ENCODE measurements at regions not wholly inside any gene's neighbourhood (a gene's known extent, or its start where the extent isn't known, plus 50 kb on each side); places are given as distances from the start of the nearest gene placed in this dataset.

DNA sequence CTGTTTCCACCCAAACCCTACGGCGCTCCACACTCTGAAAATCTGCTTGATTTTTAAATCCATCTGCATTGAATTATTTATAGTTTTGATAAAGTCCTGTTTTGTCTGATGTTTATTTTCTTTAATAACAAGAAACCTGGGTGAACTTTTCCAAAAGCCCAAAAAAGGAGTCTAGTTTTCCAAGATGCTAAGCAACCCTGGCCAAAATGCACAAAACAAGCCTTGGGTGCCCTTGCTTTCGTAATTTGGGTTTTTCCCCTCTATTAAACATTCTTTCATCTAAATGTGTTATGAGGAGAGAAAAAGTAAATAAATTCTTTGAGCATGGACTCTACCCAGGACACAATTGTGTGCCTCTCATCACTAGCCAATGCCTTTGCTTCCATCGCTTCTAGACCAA is 468.9 kb downstream of the MCTP2 start:
- no peak overlapping the region for H3K27ac ChIP-seq
- TF ChIP-seq, protein P1, sequence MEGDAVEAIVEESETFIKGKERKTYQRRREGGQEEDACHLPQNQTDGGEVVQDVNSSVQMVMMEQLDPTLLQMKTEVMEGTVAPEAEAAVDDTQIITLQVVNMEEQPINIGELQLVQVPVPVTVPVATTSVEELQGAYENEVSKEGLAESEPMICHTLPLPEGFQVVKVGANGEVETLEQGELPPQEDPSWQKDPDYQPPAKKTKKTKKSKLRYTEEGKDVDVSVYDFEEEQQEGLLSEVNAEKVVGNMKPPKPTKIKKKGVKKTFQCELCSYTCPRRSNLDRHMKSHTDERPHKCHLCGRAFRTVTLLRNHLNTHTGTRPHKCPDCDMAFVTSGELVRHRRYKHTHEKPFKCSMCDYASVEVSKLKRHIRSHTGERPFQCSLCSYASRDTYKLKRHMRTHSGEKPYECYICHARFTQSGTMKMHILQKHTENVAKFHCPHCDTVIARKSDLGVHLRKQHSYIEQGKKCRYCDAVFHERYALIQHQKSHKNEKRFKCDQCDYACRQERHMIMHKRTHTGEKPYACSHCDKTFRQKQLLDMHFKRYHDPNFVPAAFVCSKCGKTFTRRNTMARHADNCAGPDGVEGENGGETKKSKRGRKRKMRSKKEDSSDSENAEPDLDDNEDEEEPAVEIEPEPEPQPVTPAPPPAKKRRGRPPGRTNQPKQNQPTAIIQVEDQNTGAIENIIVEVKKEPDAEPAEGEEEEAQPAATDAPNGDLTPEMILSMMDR (IDR thresholded peaks at IDR 0.05), result no peak
- no peak for TF ChIP-seq ZFX (IDR thresholded peaks at IDR 0.05; ENCODE audit: borderline replicate concordance)

DNA sequence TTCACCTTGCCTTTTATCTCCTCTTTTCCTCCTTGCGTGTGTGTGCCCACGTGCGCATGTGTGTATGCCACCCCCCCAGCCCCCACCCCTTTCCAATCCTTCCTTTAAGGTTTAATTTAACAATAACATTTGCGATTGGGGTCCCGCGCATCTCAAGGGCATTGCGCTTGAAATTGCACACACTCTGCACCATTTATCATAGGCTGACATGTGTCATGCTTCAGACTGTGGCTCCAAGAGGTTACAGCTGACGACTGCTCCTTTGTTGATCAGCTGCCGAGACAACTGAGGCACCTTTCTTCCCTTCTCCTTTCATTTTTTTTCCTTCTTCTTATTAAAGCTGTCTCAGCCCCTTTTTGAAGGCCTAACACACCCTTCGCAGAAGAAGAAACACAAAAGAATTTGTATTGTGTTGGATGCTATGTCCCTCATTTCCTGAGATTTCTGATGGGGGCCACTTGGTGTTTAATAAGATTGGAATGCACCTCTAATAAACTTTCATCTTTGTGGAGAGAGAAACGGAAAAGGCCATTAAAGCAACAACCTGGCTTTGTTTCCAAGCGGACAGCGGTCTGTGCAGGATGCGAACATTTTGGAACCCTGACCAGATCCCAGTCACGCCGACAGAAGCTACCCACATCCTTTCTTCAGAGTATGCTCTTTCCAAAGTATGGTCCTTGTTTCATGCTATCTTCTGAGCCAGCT is 470.1 kb downstream of the MCTP2 start:
- TF ChIP-seq, protein P1 (IDR thresholded peaks at IDR 0.05), result no peak
- no peak for TF ChIP-seq ZFX (IDR thresholded peaks at IDR 0.05; ENCODE audit: borderline replicate concordance)
- H3K27ac ChIP-seq, result no peak overlapping the region

DNA sequence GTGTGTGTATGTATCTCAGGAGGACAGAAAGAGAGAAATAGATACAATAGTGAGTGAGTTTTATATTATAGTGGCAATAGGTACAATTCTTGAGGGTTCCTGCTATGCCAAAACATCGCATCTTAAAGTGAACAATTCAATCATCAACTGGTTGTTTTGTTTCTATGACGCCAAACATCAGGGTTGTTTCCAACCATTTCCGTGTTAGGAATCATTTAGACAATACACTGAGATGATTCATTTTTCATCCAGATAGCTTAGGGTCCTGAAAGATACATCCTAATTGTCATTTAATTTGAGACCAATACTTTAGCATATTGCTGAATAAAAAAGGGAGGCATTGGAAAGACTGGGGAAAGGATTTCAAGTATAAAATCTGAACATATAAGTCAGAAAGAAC is 472.2 kb downstream of the MCTP2 start:
- H3K27ac ChIP-seq, result no peak overlapping the region
- TF ChIP-seq, protein P1 (IDR thresholded peaks at IDR 0.05), result no peak
- TF ChIP-seq ZFX (IDR thresholded peaks at IDR 0.05; ENCODE audit: borderline replicate concordance), result no peak

DNA sequence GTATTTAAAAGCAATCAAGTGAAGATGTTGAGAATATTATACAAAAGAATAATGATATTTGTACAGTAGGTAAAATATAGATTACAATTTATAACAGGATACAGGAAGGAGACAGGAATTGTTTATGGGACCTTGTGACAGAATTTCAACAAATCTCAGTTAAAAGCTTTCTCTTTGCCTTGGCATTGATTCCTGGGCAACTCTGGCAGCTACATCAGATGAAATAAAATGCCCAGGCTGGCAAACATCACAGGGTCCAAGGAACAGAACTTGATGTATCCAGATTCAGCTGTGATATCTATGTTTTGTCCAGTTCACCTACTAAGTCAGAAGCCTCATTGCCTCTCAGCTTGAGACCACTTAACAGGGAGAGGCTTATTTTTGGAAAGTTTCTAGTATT is 473.1 kb downstream of the MCTP2 start:
- TF ChIP-seq, protein P1 (IDR thresholded peaks at IDR 0.05), result no peak
- TF ChIP-seq ZFX (IDR thresholded peaks at IDR 0.05; ENCODE audit: borderline replicate concordance), result no peak
- H3K27ac ChIP-seq, result no peak overlapping the region

DNA sequence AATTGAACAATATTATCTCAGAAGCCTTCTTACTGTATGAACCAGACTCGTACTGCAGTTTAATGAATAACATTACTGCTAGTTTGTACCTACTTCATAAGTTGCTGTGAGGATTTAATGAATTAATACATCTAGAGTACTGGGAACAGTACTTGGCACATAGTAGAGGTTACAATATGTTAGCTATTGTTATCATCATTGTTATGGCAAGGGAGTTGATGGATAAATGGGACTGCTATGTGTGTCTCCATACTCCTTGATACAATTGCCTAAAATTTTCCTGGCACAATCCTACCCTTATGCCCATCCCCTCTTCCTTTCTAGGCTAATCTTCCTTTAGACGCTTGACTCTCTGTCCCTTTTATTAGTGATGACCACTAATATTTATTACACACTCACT is 473.6 kb downstream of the MCTP2 start:
- H3K27ac ChIP-seq, result no peak overlapping the region
- TF ChIP-seq, protein P1 (IDR thresholded peaks at IDR 0.05), result no peak
- TF ChIP-seq ZFX (IDR thresholded peaks at IDR 0.05; ENCODE audit: borderline replicate concordance), result no peak

DNA sequence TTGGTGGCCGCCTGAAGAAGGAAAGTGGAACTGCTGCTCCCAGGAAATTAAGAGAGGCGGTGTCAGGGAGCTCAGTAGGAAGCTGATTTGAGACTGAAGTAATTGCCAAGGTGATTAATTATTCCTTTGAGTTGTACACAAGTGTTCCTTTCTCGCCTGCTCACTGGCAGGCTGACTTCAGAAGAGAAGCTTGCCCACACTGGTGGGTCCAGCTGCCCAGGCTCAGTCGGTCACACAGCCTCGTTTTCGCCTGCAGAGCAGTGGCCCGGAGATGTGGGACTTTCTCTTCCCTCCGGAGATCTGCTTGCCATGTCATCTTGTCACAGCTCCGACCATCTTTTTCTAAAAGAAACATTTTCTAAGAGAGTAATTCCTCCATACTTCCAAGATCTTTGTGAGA is 478.0 kb downstream of the MCTP2 start:
- H3K27ac ChIP-seq, result no peak overlapping the region
- TF ChIP-seq, protein P1 (IDR thresholded peaks at IDR 0.05), result no peak
- no peak for TF ChIP-seq ZFX (IDR thresholded peaks at IDR 0.05; ENCODE audit: borderline replicate concordance)

DNA sequence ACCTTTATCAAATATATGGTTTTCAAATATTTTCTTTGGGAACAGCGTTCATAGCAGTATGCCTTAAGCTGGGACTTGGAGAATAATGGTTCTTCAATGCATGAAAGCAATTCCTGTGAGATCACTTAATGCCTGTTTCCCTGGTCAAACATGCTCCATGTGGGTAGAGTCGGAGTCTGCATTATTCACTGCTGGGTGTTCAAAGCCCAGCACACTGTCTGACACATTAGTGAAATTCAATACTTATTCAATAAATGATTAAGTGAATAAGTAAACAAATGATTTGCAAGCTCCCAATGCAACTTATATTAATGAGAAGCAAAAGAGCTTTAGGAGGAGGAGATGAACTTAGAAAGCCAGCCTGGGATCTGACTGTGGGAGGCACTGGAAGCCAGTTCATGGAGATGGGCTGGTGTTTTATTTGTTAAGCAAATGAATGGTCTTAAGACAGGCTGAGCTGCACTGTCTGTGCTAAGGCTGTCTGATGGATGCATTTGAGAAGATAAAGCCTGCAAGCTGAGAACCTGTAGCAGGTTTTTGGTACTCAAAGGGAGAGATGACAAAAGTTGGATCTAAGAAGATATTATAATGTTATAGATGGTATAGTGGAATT is 490.8 kb downstream of the MCTP2 start:
- TF ChIP-seq, protein P1 (IDR thresholded peaks at IDR 0.05), result no peak
- TF ChIP-seq ZFX (IDR thresholded peaks at IDR 0.05; ENCODE audit: borderline replicate concordance), result no peak
- no peak overlapping the region for H3K27ac ChIP-seq

Measured in 22Rv1 (cell line).